GM19025 (cell line): ENCODE measurements at regions not wholly inside any gene's neighbourhood (a gene's known extent, or its start where the extent isn't known, plus 50 kb on each side); places are given as distances from the start of the nearest gene placed in this dataset.
"Not testable (repeated sequence)": the region's sequence is repeated elsewhere in the genome, so short reads cannot be mapped to it uniquely, and the experiment has no call there.

Experiments used
- ATAC-seq: cut with Tn5 transposase; IDR thresholded peaks from one replicate; pipeline ENCODE4 v1.9.1; 2021; ENCODE audit warnings: mild to moderate bottlenecking, low read depth, moderate library complexity; ENCODE audit not compliant: unreplicated experiment

DNA sequence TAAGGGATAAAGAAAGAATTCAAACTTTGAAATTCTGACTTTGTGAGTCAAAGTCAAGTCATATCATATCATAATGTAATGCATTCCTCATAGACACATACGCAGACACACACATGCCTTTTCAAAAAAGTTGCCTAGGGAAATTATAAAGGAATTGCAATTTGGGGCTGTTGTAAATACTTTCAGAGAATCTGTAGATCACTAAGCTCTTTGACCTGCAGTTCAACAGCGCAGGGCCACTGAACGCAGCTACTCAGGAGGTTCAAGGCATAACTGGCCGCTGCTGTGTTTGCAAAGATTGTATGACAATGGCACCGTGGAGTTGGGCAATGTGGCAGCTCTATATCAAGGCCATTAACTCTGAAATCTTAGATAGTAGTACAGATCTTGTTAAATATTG is 188.4 kb upstream of the THRB start:
- no peak for ATAC-seq

DNA sequence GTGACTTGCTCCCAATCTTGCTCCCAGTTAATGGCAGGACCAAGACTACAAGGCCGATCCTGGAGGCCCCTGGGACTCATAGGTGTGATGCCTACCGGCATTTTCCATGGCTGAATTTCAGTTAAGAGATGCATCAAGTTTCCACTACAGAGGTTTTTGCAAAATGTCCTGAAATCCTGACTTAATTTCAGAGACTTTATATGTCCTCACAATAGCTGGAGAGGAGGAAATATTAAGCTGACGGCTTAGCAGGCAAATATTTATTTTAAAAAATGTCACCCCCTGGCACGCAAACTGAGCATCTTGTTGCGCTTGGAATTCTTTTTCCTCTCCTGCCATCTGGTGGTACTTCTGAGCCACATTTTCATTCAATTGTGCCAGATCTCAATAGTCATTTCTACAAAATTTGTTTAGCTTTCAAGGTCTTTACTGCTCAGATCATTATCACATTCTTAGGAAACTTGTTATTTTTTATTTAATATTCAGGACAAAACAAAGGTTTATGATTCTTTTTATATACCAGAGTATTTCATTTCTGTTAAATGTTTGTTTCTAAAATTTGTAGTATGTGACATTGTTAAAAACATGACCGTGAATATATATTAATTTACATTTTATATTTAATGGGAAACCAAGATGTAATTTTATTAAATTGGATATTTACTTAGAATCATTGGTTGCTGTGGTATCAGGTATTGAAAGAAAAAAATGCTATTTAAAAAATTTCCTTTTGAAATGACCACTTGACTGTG is 189.2 kb upstream of the THRB start:
- ATAC-seq = no peak

DNA sequence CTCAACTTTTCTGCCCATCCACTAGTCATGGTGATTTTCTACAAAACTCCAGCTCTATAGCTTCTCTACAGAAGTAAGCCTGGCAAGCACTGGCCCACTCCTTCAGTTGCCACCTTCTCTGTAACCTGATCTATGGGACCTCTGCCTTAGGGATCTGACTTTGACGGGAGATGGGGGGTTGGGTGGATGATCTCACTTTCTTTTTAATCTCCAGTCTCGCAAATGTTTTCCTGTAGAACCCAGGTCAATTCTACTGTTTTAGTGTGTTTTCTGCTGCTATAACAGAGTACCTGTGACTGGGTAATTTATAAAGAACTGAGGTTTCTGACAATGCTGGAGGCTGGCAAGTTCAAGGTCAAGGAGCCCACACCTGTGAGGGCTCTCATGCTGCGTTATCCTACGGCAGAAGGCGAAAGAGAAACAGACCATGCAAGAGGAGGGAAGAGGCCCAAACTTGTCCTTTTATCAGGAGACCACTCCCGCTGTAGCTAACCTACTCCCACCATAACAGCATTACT is 189.9 kb upstream of the THRB start:
- no peak for ATAC-seq

DNA sequence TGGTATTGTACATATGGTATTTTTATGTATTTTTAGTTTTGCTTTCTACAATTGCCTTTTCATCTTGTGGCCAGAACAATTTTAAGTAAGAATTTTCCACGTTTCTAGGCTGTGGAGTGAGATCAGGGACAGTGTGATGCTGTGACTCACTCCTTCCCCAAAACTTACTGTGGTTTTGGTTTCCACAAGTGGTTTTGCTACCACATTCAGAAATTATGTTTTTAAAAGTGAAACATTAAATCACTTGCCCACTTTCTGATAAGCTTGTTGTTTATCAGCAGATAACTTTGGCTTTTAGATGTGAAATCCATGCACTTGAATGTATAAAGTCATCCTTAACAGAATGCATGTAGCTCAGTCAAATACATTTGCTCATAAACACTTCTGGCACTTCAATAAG is 192.2 kb upstream of the THRB start:
- ATAC-seq = no peak

- ATAC-seq = no peak
These were observed 193.0 kb upstream of the THRB start for GRCh38 chr3:24687671-24688070.

GRCh38 chr3:24688446-24689148 is 193.9 kb upstream of the THRB start:
- ATAC-seq = no peak

- ATAC-seq = no peak
These were observed 194.7 kb upstream of the THRB start for GRCh38 chr3:24689353-24689752.

- ATAC-seq = no peak
These were observed 196.1 kb upstream of the THRB start for GRCh38 chr3:24690777-24691176.

- not testable (repeated sequence) for ATAC-seq
These were observed 204.4 kb upstream of the THRB start for GRCh38 chr3:24699078-24699477.

GRCh38 chr3:24704496-24704895 is 209.8 kb upstream of the THRB start:
- no peak for ATAC-seq

- ATAC-seq = no peak
These were observed 213.3 kb upstream of the THRB start for GRCh38 chr3:24707936-24708335.

DNA sequence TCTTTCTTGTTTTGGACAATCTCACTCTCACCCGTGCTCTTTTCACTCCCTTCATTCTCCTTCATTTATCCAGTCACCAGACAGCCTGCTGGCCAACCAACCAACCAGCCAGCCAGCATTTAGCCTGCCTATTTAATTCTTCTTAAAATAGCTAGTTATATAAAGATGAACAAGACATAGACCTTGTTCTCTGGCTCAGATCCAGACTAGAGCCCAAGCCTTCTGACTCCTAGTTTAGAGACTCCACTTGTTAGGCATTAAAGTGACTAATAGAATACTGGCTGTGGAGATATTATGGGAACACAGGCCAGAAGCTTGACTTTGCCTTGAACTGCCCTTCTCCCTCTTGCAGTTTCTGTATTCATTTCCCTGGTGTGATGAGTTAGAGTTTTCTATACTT is 215.3 kb upstream of the THRB start:
- no peak for ATAC-seq

GRCh38 chr3:24713516-24713915 is 218.9 kb upstream of the THRB start:
- ATAC-seq = no peak

GRCh38 chr3:24714436-24714835 is 219.8 kb upstream of the THRB start:
- no peak for ATAC-seq

DNA sequence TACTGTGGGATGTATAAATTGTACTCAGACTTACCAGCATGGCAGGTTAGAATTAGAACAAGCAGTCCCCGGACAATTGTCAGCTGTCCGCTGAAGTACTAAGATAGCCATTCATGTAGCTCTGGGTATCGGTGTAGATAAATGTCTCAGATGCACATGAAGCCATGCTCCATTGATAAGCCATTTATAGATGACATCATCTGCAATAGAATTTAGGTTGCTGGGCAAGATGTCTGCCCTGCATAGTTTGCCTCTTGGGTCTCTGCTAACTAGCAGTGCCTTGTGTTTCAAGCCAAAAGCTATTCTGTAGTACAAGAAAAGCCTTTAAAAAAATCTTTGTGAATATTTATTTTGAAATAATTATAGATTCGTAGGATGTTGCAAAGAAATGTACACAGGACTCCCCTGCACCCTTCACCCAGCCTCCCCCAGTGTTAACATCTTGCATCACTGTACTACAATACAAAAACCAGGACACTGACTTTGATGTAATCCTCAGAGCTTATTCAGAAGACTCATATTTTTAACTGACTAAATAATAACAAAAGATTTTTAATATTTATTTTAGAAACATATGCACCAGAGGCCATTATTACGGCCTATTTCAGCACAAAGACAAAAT is 220.6 kb upstream of the THRB start:
- no peak for ATAC-seq

GRCh38 chr3:24722087-24722486 is 227.4 kb upstream of the THRB start:
- ATAC-seq = no peak

- no peak for ATAC-seq
These were observed 231.0 kb upstream of the THRB start for GRCh38 chr3:24725514-24726255.

DNA sequence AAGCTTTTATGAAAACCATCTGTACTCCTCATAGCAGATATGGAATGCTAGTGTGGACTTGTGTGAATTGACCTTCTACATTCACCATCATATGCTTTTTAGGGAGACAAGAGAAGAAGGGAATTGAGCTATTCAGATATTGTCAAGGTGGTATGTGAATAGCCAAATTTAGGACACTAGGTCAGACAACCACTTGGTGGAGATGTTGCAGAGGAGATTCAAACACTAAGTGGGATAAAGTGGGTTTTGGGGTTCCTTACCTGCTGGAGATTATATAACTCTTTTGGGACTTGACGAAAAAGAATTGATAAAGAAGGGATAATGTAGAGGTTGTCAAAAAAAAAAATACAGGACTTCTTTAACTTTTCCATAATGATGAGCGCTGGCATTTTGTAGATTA is 231.8 kb upstream of the THRB start:
- ATAC-seq = no peak

GRCh38 chr3:24730173-24730572 is 235.5 kb upstream of the THRB start:
- no peak for ATAC-seq

DNA sequence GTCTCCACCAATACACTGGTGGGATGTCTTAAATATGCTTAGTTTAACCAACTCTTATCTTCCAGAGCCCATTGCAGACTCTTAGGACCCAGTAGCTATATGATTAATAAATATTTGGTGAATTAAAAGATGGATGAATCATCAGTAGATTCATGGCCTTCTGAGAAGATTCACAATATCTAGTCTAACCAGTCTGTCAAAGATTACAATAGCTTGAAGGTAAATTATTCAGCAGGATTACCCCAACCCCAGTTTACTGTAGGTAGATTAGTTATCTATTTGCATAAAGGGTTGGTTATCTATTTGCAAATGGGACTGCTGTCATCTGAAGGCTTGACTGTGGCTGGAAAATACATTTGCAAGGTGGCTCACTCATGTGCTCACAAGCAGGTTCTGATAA is 239.4 kb upstream of the THRB start:
- no peak for ATAC-seq

- no peak for ATAC-seq
These were observed 242.1 kb upstream of the THRB start for GRCh38 chr3:24736701-24737100.
